GM19023 (cell line): ENCODE measurements at regions not wholly inside any gene's neighbourhood (a gene's known extent, or its start where the extent isn't known, plus 50 kb on each side); places are given as distances from the start of the nearest gene placed in this dataset.
A peak's percentile ranks its signal among the peaks of the same experiment; 100 is the strongest.
"Not testable (repeated sequence)": the region's sequence is repeated elsewhere in the genome, so short reads cannot be mapped to it uniquely, and the experiment has no call there.

Experiments
- ATAC-seq: cut with Tn5 transposase; IDR thresholded peaks from one replicate; pipeline ENCODE4 v1.9.1; 2021; ENCODE audit warnings: mild to moderate bottlenecking, moderate library complexity; ENCODE audit not compliant: unreplicated experiment

GRCh38 chr6:53446151-53446550, 97.4 kb upstream of the ELOVL5 start:
- no peak for ATAC-seq

- ATAC-seq = no peak
Observed at GRCh38 chr6:53441761-53442160, 93.0 kb upstream of the ELOVL5 start.

- ATAC-seq = peak; percentile 55
Observed at GRCh38 chr6:53441035-53441493, 92.3 kb upstream of the ELOVL5 start.

- no peak for ATAC-seq
Observed at GRCh38 chr6:53440336-53440945, 91.7 kb upstream of the ELOVL5 start.

- ATAC-seq = no peak
Observed at GRCh38 chr6:53439556-53439955, 90.8 kb upstream of the ELOVL5 start.

- peak; percentile 52 for ATAC-seq
Observed at GRCh38 chr6:53437557-53438202, 88.9 kb upstream of the ELOVL5 start.

GRCh38 chr6:53436526-53437303, 88.0 kb upstream of the ELOVL5 start:
- no peak for ATAC-seq

GRCh38 chr6:53433951-53434285, 85.2 kb upstream of the ELOVL5 start:
- ATAC-seq = no peak

- no peak for ATAC-seq
Observed at GRCh38 chr6:53433261-53433950, 84.7 kb upstream of the ELOVL5 start.

GRCh38 chr6:53432318-53433161, 83.8 kb upstream of the ELOVL5 start:
- no peak for ATAC-seq

GRCh38 chr6:53431704-53432103, 83.0 kb upstream of the ELOVL5 start:
- no peak for ATAC-seq

- ATAC-seq = no peak
Observed at GRCh38 chr6:53429401-53429800, 80.7 kb upstream of the ELOVL5 start.

GRCh38 chr6:53428886-53429285, 80.1 kb upstream of the ELOVL5 start:
- ATAC-seq = no peak

GRCh38 chr6:53426667-53427270, 78.0 kb upstream of the ELOVL5 start:
- peak; percentile 87 for ATAC-seq

GRCh38 chr6:53426117-53426516, 77.4 kb upstream of the ELOVL5 start:
- ATAC-seq = no peak

GRCh38 chr6:53424976-53425718, 76.4 kb upstream of the ELOVL5 start:
- ATAC-seq = no peak

- no peak for ATAC-seq
Observed at GRCh38 chr6:53424300-53424699, 75.5 kb upstream of the ELOVL5 start.

GRCh38 chr6:53423560-53423959, 74.8 kb upstream of the ELOVL5 start:
- ATAC-seq = not testable (repeated sequence)

- no peak for ATAC-seq
Observed at GRCh38 chr6:53419026-53419425, 70.3 kb upstream of the ELOVL5 start.
